HG03064 (cell line): ENCODE measurements at regions not wholly inside any gene's neighbourhood (a gene's known extent, or its start where the extent isn't known, plus 50 kb on each side); places are given as distances from the start of the nearest gene placed in this dataset.
"Not testable (repeated sequence)": the region's sequence is repeated elsewhere in the genome, so short reads cannot be mapped to it uniquely, and the experiment has no call there.

Experiments
- ATAC-seq: cut with Tn5 transposase; IDR thresholded peaks from one replicate; pipeline ENCODE4 v1.9.1; 2021; ENCODE audit warnings: low read depth; ENCODE audit not compliant: unreplicated experiment

GRCh38 chr1:157371221-157371620 is 181.1 kb downstream of the FCRL5 start:
- no peak for ATAC-seq

GRCh38 chr1:157370698-157371097 is 181.6 kb downstream of the FCRL5 start:
- no peak for ATAC-seq

GRCh38 chr1:157369808-157370521 is 182.3 kb downstream of the FCRL5 start:
- no peak for ATAC-seq

GRCh38 chr1:157368941-157369340 is 183.4 kb downstream of the FCRL5 start:
- ATAC-seq = not testable (repeated sequence)

- ATAC-seq = no peak
These were observed 184.0 kb downstream of the FCRL5 start for GRCh38 chr1:157368363-157368762.

- no peak for ATAC-seq
These were observed 184.4 kb downstream of the FCRL5 start for GRCh38 chr1:157367870-157368269.

GRCh38 chr1:157367091-157367739 is 185.1 kb downstream of the FCRL5 start:
- ATAC-seq = no peak

GRCh38 chr1:157364612-157365011 is 187.7 kb downstream of the FCRL5 start:
- no peak for ATAC-seq

GRCh38 chr1:157363660-157364140 is 188.6 kb downstream of the FCRL5 start:
- no peak for ATAC-seq

GRCh38 chr1:157360023-157360390 is 192.3 kb downstream of the FCRL5 start:
- ATAC-seq = no peak

GRCh38 chr1:157359314-157360022 is 192.8 kb downstream of the FCRL5 start:
- no peak for ATAC-seq

GRCh38 chr1:157357111-157357510 is 195.2 kb downstream of the FCRL5 start:
- no peak for ATAC-seq

GRCh38 chr1:157356601-157357000 is 195.7 kb downstream of the FCRL5 start:
- ATAC-seq = no peak

- no peak for ATAC-seq
These were observed 198.8 kb downstream of the FCRL5 start for GRCh38 chr1:157353546-157353945.

- no peak for ATAC-seq
These were observed 199.4 kb downstream of the FCRL5 start for GRCh38 chr1:157352817-157353408.

- no peak for ATAC-seq
These were observed 200.1 kb downstream of the FCRL5 start for GRCh38 chr1:157352216-157352615.

GRCh38 chr1:157351800-157352199 is 200.5 kb downstream of the FCRL5 start:
- ATAC-seq = not testable (repeated sequence)

GRCh38 chr1:157348538-157349480 is 203.5 kb downstream of the FCRL5 start:
- ATAC-seq = no peak

- no peak for ATAC-seq
These were observed 204.8 kb downstream of the FCRL5 start for GRCh38 chr1:157347506-157347905.

GRCh38 chr1:157337785-157338184 is 199.6 kb upstream of the ETV3 start:
- not testable (repeated sequence) for ATAC-seq
